Activated T-cell treated with anti-CD3 and anti-CD28 coated beads, Interleukin-2, amount 50 U/mL, for 72 hours (primary cell): ENCODE measurements at regions not wholly inside any gene's neighbourhood (a gene's known extent, or its start where the extent isn't known, plus 50 kb on each side); places are given as distances from the start of the nearest gene placed in this dataset.

Source experiments
- ATAC-seq, 2 donors: fragments of 150-1000 bp; cut with Tn5 transposase; replicated peaks in 1 of 2; 2 replicates each; pipeline ENCODE4 v1.10.0; 2021; ENCODE audit warnings: moderate library complexity in 2 of 2, mild to moderate bottlenecking in 1 of 2
- DNase-seq, 2 donors: peaks; one replicate each; pipeline ENCODE4 v3.0.0; 2021 to 2022; ENCODE audit warnings: mixed read lengths in 1 of 2
- H3K27ac Mint-ChIP-seq: one replicate; pipeline ENCODE4 v1.8.0; 2022; ENCODE audit warnings: mild to moderate bottlenecking, moderate library complexity, mixed read lengths
- H3K27me3 Mint-ChIP-seq: one replicate; pipeline ENCODE4 v1.8.0; 2022; ENCODE audit warnings: low read depth, mixed read lengths
- H3K36me3 Mint-ChIP-seq, 2 donors: one replicate each; pipeline ENCODE4 v1.8.0; 2022; ENCODE audit warnings: mixed read lengths in 2 of 2, mild to moderate bottlenecking in 1 of 2; ENCODE audit not compliant: insufficient read depth in 2 of 2
- H3K4me1 Mint-ChIP-seq: one replicate; pipeline ENCODE4 v1.8.0; 2022; ENCODE audit warnings: low read depth, mixed read lengths
- H3K4me3 Mint-ChIP-seq, 2 donors: one replicate each; pipeline ENCODE4 v1.8.0; 2022; ENCODE audit warnings: mild to moderate bottlenecking in 2 of 2, mixed read lengths in 2 of 2, moderate library complexity in 2 of 2
- H3K9me3 Mint-ChIP-seq, 2 donors: one replicate each; pipeline ENCODE4 v1.8.0; 2022; ENCODE audit warnings: mixed read lengths in 2 of 2

GRCh38 chr1:190957565-190957964 lies 479.9 kb upstream of the BRINP3 start:
- H3K4me1 Mint-ChIP-seq = no peaks in the 10 kb centered on the region
- ATAC-seq (no peak), DNase-seq (no peak)
- no peaks in the 10 kb centered on the region for H3K27me3 Mint-ChIP-seq
- H3K4me3 Mint-ChIP-seq = no peak overlapping the region
- no peak overlapping the region for H3K27ac Mint-ChIP-seq
- H3K36me3 Mint-ChIP-seq = no peaks in the 10 kb centered on the region
- peaks cover 3 to 9% of the 10 kb centered on the region in 2 donors for H3K9me3 Mint-ChIP-seq

GRCh38 chr1:190963321-190963720 lies 485.7 kb upstream of the BRINP3 start:
- DNase-seq (no peak), ATAC-seq (no peak)
- Mint-ChIP-seq H3K27me3 (no peaks in the 10 kb centered on the region), H3K27ac (no peak overlapping the region), H3K4me3 (no peak overlapping the region), H3K4me1 (no peaks in the 10 kb centered on the region), H3K36me3 (no peaks in the 10 kb centered on the region), H3K9me3 (peaks cover 5 to 8% of the 10 kb centered on the region in 2 donors)

GRCh38 chr1:190975827-190976226 lies 498.2 kb upstream of the BRINP3 start:
- Mint-ChIP-seq H3K36me3 (no peaks in the 10 kb centered on the region), H3K27ac (no peak overlapping the region), H3K4me1 (no peaks in the 10 kb centered on the region), H3K9me3 (peaks cover 4 to 7% of the 10 kb centered on the region in 2 donors), H3K4me3 (no peak overlapping the region), H3K27me3 (no peaks in the 10 kb centered on the region)
- ATAC-seq = no peak
- no peak for DNase-seq

GRCh38 chr1:191002768-191003167 lies 525.1 kb upstream of the BRINP3 start:
- no peaks in the 10 kb centered on the region for H3K4me1 Mint-ChIP-seq
- no peak overlapping the region for H3K27ac Mint-ChIP-seq
- no peak overlapping the region for H3K4me3 Mint-ChIP-seq
- DNase-seq = no peak
- peaks cover 0 to 2% of the 10 kb centered on the region in 2 donors for H3K36me3 Mint-ChIP-seq
- no peak for ATAC-seq
- H3K9me3 Mint-ChIP-seq = peaks cover 2 to 10% of the 10 kb centered on the region in 2 donors
- no peaks in the 10 kb centered on the region for H3K27me3 Mint-ChIP-seq

DNA sequence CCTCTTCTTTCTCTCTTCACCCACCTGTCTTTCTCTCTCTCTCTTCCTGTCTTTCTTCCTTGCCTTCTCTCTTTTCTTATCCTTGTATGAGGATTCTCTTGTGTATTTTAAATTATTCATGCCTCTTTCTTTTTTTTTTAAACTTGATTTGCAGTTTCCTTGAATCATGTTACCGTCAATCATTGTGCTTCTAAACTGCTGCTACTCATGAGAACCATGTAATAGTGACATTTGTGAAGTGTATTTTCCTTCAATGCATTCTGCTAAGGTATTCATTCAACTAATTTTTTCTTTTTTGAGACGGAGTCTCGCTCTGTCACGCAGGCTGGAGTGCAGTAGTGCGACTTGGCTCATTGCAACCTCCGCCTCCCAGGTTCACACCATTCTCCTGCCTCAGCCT lies 539.1 kb upstream of the BRINP3 start:
- DNase-seq (no peak), ATAC-seq (no peak)
- H3K36me3 Mint-ChIP-seq = peaks cover 0 to 2% of the 10 kb centered on the region in 2 donors
- no peaks in the 10 kb centered on the region for H3K4me1 Mint-ChIP-seq
- no peak overlapping the region for H3K27ac Mint-ChIP-seq
- peaks cover 8 to 12% of the 10 kb centered on the region in 2 donors for H3K9me3 Mint-ChIP-seq
- H3K4me3 Mint-ChIP-seq = no peak overlapping the region
- H3K27me3 Mint-ChIP-seq = no peaks in the 10 kb centered on the region

GRCh38 chr1:191022856-191023255 lies 545.2 kb upstream of the BRINP3 start:
- no peaks in the 10 kb centered on the region for H3K27me3 Mint-ChIP-seq
- no peak overlapping the region for H3K4me3 Mint-ChIP-seq
- no peak overlapping the region for H3K27ac Mint-ChIP-seq
- ATAC-seq = no peak
- H3K36me3 Mint-ChIP-seq = no peaks in the 10 kb centered on the region
- peaks cover 6 to 11% of the 10 kb centered on the region in 2 donors for H3K9me3 Mint-ChIP-seq
- DNase-seq = no peak
- no peaks in the 10 kb centered on the region for H3K4me1 Mint-ChIP-seq

GRCh38 chr1:191025896-191026642 lies 548.4 kb upstream of the BRINP3 start:
- no peak overlapping the region for H3K4me3 Mint-ChIP-seq
- peaks cover 0 to 2% of the 10 kb centered on the region in 2 donors for H3K36me3 Mint-ChIP-seq
- no peaks in the 10 kb centered on the region for H3K27me3 Mint-ChIP-seq
- DNase-seq = no peak
- H3K4me1 Mint-ChIP-seq = no peaks in the 10 kb centered on the region
- H3K27ac Mint-ChIP-seq = no peak overlapping the region
- H3K9me3 Mint-ChIP-seq = peaks cover 12 to 24% of the 10 kb centered on the region in 2 donors
- no peak for ATAC-seq

DNA sequence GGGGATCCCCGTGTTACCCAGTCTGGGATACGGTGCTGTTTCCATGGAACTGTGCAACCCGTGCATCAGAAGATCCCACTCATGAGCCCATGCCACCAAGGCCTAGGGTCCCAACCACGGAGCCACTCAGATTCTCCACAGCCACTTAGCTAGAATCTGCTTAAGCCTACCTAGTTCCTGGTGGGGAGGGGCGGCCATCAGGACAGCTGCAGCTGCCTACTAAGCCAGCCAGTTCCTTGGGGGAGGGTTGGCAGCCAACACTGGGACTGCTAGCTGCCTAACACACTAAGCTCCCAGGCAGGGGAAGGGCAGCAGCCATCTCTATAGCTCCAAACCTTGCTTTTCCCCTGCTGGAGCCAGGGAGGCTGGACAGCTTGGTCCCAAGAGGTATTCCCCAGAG lies 549.2 kb upstream of the BRINP3 start:
- Mint-ChIP-seq H3K27me3 (no peaks in the 10 kb centered on the region), H3K4me3 (no peak overlapping the region), H3K9me3 (peaks cover 12 to 25% of the 10 kb centered on the region in 2 donors), H3K27ac (no peak overlapping the region), H3K4me1 (no peaks in the 10 kb centered on the region), H3K36me3 (peaks cover 0 to 2% of the 10 kb centered on the region in 2 donors)
- ATAC-seq (no peak), DNase-seq (no peak)

DNA sequence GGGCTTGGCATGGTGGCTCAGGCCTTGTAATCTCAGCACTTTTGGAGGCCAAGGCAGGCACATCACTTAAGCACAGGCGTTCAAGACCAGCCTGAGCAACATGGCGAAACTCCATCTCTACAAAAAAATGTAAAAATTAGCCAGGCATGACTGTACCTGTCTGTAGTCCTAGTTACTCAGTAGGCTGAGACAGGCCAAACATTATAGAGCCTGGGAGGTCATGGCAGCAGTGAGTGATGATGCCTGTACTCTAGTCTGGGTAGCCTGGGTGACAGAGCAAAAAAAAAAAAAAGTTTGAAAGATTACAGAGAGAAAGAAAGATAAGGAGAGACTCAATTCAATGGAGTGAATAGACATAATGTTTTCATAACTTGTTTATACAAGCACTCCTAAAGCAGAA lies 556.5 kb upstream of the BRINP3 start:
- Mint-ChIP-seq H3K27me3 (no peaks in the 10 kb centered on the region), H3K27ac (no peak overlapping the region), H3K36me3 (peaks cover 0 to 2% of the 10 kb centered on the region in 2 donors), H3K4me1 (no peaks in the 10 kb centered on the region), H3K4me3 (no peak overlapping the region), H3K9me3 (peaks cover 8 to 15% of the 10 kb centered on the region in 2 donors)
- ATAC-seq (no peak), DNase-seq (no peak)

DNA sequence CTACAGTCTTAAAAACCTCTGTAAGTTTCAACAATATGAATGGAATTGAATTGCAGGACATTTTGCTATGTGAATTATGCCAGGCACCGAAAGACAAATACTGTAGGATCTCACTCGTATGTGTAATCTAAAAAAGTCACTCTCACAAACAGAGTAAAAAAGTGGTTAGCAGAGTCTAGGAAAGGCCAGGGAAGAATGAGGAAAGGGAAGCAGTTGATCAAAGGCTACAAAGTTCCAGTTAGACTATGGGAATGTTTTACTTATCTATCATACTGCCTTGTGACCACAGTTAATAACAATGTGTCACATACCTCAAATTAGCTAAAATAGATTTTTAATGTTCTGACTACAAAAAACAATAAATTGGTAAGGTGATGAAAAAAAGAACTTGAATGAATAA lies 565.4 kb upstream of the BRINP3 start:
- no peaks in the 10 kb centered on the region for H3K27me3 Mint-ChIP-seq
- DNase-seq = no peak
- no peaks in the 10 kb centered on the region for H3K4me1 Mint-ChIP-seq
- H3K4me3 Mint-ChIP-seq = no peak overlapping the region
- H3K27ac Mint-ChIP-seq = no peak overlapping the region
- no peak for ATAC-seq
- no peaks in the 10 kb centered on the region for H3K36me3 Mint-ChIP-seq
- H3K9me3 Mint-ChIP-seq = peaks cover 5% of the 10 kb centered on the region in 2 donors

DNA sequence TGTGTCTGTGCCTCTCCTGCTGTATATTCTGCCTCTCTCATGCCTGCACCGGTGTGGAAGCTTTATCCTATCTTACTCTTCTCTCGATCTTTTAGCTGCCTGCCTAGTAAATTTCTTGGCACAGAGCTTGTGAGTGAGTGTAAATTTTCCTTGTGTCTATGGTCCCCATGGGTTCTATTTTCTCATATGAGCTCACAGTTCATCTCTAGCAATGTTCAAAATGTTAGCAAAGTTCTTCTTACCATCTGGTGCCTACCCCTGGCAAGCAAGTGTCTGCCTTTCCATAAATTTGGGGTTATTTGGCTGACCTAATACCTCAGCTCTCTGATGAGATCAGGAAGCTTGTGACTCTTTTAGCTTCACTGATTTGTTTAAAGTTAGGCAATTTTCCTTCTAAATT lies 572.1 kb upstream of the BRINP3 start:
- no peaks in the 10 kb centered on the region for H3K27me3 Mint-ChIP-seq
- peaks cover 7 to 18% of the 10 kb centered on the region in 2 donors for H3K9me3 Mint-ChIP-seq
- H3K4me1 Mint-ChIP-seq = no peaks in the 10 kb centered on the region
- DNase-seq (no peak), ATAC-seq (no peak)
- H3K27ac Mint-ChIP-seq = no peak overlapping the region
- peaks cover 0 to 2% of the 10 kb centered on the region in 2 donors for H3K36me3 Mint-ChIP-seq
- no peak overlapping the region for H3K4me3 Mint-ChIP-seq

- H3K4me3 Mint-ChIP-seq = no peak overlapping the region
- ATAC-seq = no peak
- H3K27me3 Mint-ChIP-seq = no peaks in the 10 kb centered on the region
- H3K4me1 Mint-ChIP-seq = no peaks in the 10 kb centered on the region
- H3K27ac Mint-ChIP-seq = no peak overlapping the region
- peaks cover 0 to 2% of the 10 kb centered on the region in 2 donors for H3K36me3 Mint-ChIP-seq
- peaks cover 7 to 17% of the 10 kb centered on the region in 2 donors for H3K9me3 Mint-ChIP-seq
- no peak for DNase-seq
Observed at GRCh38 chr1:191052888-191053287, 575.2 kb upstream of the BRINP3 start.

DNA sequence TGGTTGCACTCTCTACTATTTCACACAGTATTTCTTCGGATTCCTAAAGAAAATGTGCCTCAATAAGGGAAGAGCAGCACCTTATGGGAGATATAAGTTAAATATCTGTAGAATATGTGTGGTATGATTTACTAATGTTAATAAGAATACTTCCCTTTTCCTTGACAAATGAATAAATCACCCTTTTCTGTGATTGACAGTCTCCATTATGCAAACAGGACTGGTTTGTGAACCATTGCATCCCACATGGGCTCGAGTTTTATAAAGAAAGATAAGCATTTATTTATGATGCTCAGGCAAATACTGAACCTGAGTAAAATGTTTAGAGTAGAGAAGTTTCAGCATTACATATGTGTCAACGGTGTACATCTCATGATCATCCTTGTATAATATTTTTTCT lies 587.7 kb upstream of the BRINP3 start:
- no peak overlapping the region for H3K27ac Mint-ChIP-seq
- peaks cover 0 to 3% of the 10 kb centered on the region in 2 donors for H3K36me3 Mint-ChIP-seq
- DNase-seq (no peak), ATAC-seq (no peak)
- H3K4me3 Mint-ChIP-seq = no peak overlapping the region
- no peaks in the 10 kb centered on the region for H3K4me1 Mint-ChIP-seq
- peaks cover 7 to 8% of the 10 kb centered on the region in 2 donors for H3K9me3 Mint-ChIP-seq
- H3K27me3 Mint-ChIP-seq = no peaks in the 10 kb centered on the region

DNA sequence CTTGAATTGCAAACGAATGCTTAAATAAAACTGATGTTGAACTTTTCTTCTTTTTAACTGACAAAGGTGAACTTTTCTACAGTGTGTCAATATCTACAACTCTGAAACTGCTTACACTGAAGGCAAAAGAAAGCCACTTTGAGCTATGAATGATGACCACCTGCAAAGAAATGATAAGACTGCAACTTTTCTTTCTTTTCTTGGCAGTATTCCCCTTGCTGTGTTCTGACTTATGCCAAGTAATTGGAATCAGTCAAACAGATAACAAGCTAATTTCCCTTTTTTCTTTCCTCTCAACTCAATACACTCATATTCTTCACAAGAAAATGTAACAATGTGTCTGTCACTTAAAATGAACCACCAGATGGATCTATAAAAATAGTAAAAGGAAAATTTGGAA lies 588.1 kb upstream of the BRINP3 start:
- DNase-seq (no peak), ATAC-seq (no peak)
- Mint-ChIP-seq H3K9me3 (peaks cover 4% of the 10 kb centered on the region in 2 donors), H3K27ac (no peak overlapping the region), H3K27me3 (no peaks in the 10 kb centered on the region), H3K4me1 (no peaks in the 10 kb centered on the region), H3K36me3 (peaks cover 0 to 3% of the 10 kb centered on the region in 2 donors), H3K4me3 (no peak overlapping the region)
